Fibroblast of upper back skin (primary cell): ENCODE measurements at regions not wholly inside any gene's neighbourhood (a gene's known extent, or its start where the extent isn't known, plus 50 kb on each side); places are given as distances from the start of the nearest gene placed in this dataset.
"Not testable (repeated sequence)": the region's sequence is repeated elsewhere in the genome, so short reads cannot be mapped to it uniquely, and the experiment has no call there.

Experiments used
- DNase-seq: peaks from one replicate; pipeline ENCODE4 v3.0.0-alpha.2; 2013

GRCh38 chr3:190192087-190192486 lies 71.4 kb upstream of the P3H2 start:
- no peak for DNase-seq

- no peak for DNase-seq
These were observed 67.5 kb upstream of the P3H2 start for GRCh38 chr3:190188197-190188596.

GRCh38 chr3:190183121-190183520 lies 62.4 kb upstream of the P3H2 start:
- DNase-seq, result peak; percentile 86

- DNase-seq, result peak; percentile 28
These were observed 61.8 kb upstream of the P3H2 start for GRCh38 chr3:190182418-190183043.

GRCh38 chr3:190180268-190180667 lies 59.6 kb upstream of the P3H2 start:
- peak; percentile 34 for DNase-seq

GRCh38 chr3:190178779-190179178 lies 58.1 kb upstream of the P3H2 start:
- DNase-seq, result no peak

GRCh38 chr3:190176933-190177525 lies 56.3 kb upstream of the P3H2 start:
- DNase-seq, result not testable (repeated sequence)

GRCh38 chr3:190176106-190176505 lies 55.4 kb upstream of the P3H2 start:
- DNase-seq, result not testable (repeated sequence)

GRCh38 chr3:190175490-190175889 lies 54.8 kb upstream of the P3H2 start:
- DNase-seq, result no peak

GRCh38 chr3:190174471-190174870 lies 53.8 kb upstream of the P3H2 start:
- no peak for DNase-seq

- DNase-seq, result no peak
These were observed 52.7 kb upstream of the P3H2 start for GRCh38 chr3:190173426-190173825.

GRCh38 chr3:190172751-190173150 lies 52.1 kb upstream of the P3H2 start:
- DNase-seq, result no peak
